ENCODE measurements at regions not wholly inside any gene's neighbourhood (a gene's known extent, or its start where the extent isn't known, plus 50 kb on each side); places are given as distances from the start of the nearest gene placed in this dataset.

- H3K27me3 ChIP-seq (ENCODE audit: control insufficient read depth in 4 of 4, insufficient read depth in 4 of 4, low read length in 3 of 4) = no peaks in the 10 kb centered on the region
- 48% methylated on average over 2 of the region's 2 CpGs for WGBS
- no peak for DNase-seq (ENCODE audit: low spot score)
- no peaks in the 10 kb centered on the region for H3K36me3 ChIP-seq (ENCODE audit: control insufficient read depth in 4 of 4, insufficient read depth in 3 of 4, low read depth in 1 of 4, low read length in 3 of 4)
- no peaks in the 10 kb centered on the region for H3K9me3 ChIP-seq (ENCODE audit: control insufficient read depth in 4 of 4, low read length in 3 of 4)
- no peak for TF ChIP-seq FOXA1 (IDR thresholded peaks at IDR 0.05)
- TF ChIP-seq RAD21 (IDR thresholded peaks at IDR 0.05) = no peak
- no peaks in the 10 kb centered on the region for H3K4me1 ChIP-seq (ENCODE audit: control insufficient read depth in 4 of 4, insufficient read depth in 4 of 4, low read length in 3 of 4)
- no peak overlapping the region for H3K4me3 ChIP-seq (ENCODE audit: low read depth in 1 of 3, low read length in 3 of 3)
- no peak overlapping the region for H3K9ac ChIP-seq (ENCODE audit: low read depth in 1 of 2, low read length in 2 of 2)
- no peak overlapping the region for H3K27ac ChIP-seq (ENCODE audit: low read depth in 1 of 2, low read length in 2 of 2)
Measured at GRCh38 chr6:84526631-84527030, 237.8 kb downstream of the TBX18 start.

GRCh38 chr6:84525907-84526306 is 238.5 kb downstream of the TBX18 start:
- H3K27me3 ChIP-seq (ENCODE audit: control insufficient read depth in 4 of 4, insufficient read depth in 4 of 4, low read length in 3 of 4) = no peaks in the 10 kb centered on the region
- WGBS = 48% methylated on average over 2 of the region's 2 CpGs
- H3K27ac ChIP-seq (ENCODE audit: low read depth in 1 of 2, low read length in 2 of 2) = no peak overlapping the region
- no peak overlapping the region for H3K4me3 ChIP-seq (ENCODE audit: low read depth in 1 of 3, low read length in 3 of 3)
- TF ChIP-seq HNF4G (IDR thresholded peaks at IDR 0.05) (no peak), HNF4A (conservative IDR thresholded peaks at IDR 0.05) (no peak), SP1 (IDR thresholded peaks at IDR 0.05) (no peak), ATF3 (IDR thresholded peaks at IDR 0.05) (no peak), TAF1 (conservative IDR thresholded peaks at IDR 0.05) (no peak)
- DNase-seq (ENCODE audit: low spot score) = no peak
- H3K4me1 ChIP-seq (ENCODE audit: control insufficient read depth in 4 of 4, insufficient read depth in 4 of 4, low read length in 3 of 4) = no peaks in the 10 kb centered on the region
- no peaks in the 10 kb centered on the region for H3K9me3 ChIP-seq (ENCODE audit: control insufficient read depth in 4 of 4, low read length in 3 of 4)
- no peak overlapping the region for H3K9ac ChIP-seq (ENCODE audit: low read depth in 1 of 2, low read length in 2 of 2)
- H3K36me3 ChIP-seq (ENCODE audit: control insufficient read depth in 4 of 4, insufficient read depth in 3 of 4, low read depth in 1 of 4, low read length in 3 of 4) = no peaks in the 10 kb centered on the region

GRCh38 chr6:84524636-84525035 is 239.8 kb downstream of the TBX18 start:
- Histone ChIP-seq H3K27ac (ENCODE audit: low read depth in 1 of 2, low read length in 2 of 2) (no peak overlapping the region), H3K27me3 (ENCODE audit: control insufficient read depth in 4 of 4, insufficient read depth in 4 of 4, low read length in 3 of 4) (no peaks in the 10 kb centered on the region), H3K9me3 (ENCODE audit: control insufficient read depth in 4 of 4, low read length in 3 of 4) (no peaks in the 10 kb centered on the region), H3K36me3 (ENCODE audit: control insufficient read depth in 4 of 4, insufficient read depth in 3 of 4, low read depth in 1 of 4, low read length in 3 of 4) (no peaks in the 10 kb centered on the region), H3K4me3 (ENCODE audit: low read depth in 1 of 3, low read length in 3 of 3) (no peak overlapping the region), H3K9ac (ENCODE audit: low read depth in 1 of 2, low read length in 2 of 2) (no peak overlapping the region), H3K4me1 (ENCODE audit: control insufficient read depth in 4 of 4, insufficient read depth in 4 of 4, low read length in 3 of 4) (no peaks in the 10 kb centered on the region)
- 43% methylated on average over 4 of the region's 4 CpGs for WGBS
- no peak for DNase-seq (ENCODE audit: low spot score)
- no peak for TF ChIP-seq NR2F2 (IDR thresholded peaks at IDR 0.05)
- TF ChIP-seq REST (IDR thresholded peaks at IDR 0.05) = no peak
- TF ChIP-seq TAF1 (conservative IDR thresholded peaks at IDR 0.05) = no peak

GRCh38 chr6:84522135-84522549 is 242.3 kb downstream of the TBX18 start:
- Histone ChIP-seq H3K4me3 (ENCODE audit: low read depth in 1 of 3, low read length in 3 of 3) (no peak overlapping the region), H3K36me3 (ENCODE audit: control insufficient read depth in 4 of 4, insufficient read depth in 3 of 4, low read depth in 1 of 4, low read length in 3 of 4) (no peaks in the 10 kb centered on the region), H3K27me3 (ENCODE audit: control insufficient read depth in 4 of 4, insufficient read depth in 4 of 4, low read length in 3 of 4) (no peaks in the 10 kb centered on the region), H3K27ac (ENCODE audit: low read depth in 1 of 2, low read length in 2 of 2) (no peak overlapping the region), H3K9me3 (ENCODE audit: control insufficient read depth in 4 of 4, low read length in 3 of 4) (no peaks in the 10 kb centered on the region), H3K4me1 (ENCODE audit: control insufficient read depth in 4 of 4, insufficient read depth in 4 of 4, low read length in 3 of 4) (no peaks in the 10 kb centered on the region), H3K9ac (ENCODE audit: low read depth in 1 of 2, low read length in 2 of 2) (no peak overlapping the region)
- DNase-seq (ENCODE audit: low spot score) = no peak
- TF ChIP-seq RAD21 (IDR thresholded peaks at IDR 0.05) = no peak
- TF ChIP-seq GABPA (IDR thresholded peaks at IDR 0.05 in 1 of 2, conservative IDR thresholded peaks at IDR 0.05 in 1 of 2) = no peak
- TF ChIP-seq CTCF (IDR thresholded peaks at IDR 0.05; ENCODE audit: low read depth, low read length, missing input control) = no peak
- TF ChIP-seq REST (IDR thresholded peaks at IDR 0.05) = no peak
- no peak for TF ChIP-seq NR2F2 (IDR thresholded peaks at IDR 0.05)
- TF ChIP-seq JUND (IDR thresholded peaks at IDR 0.05) = no peak
- TF ChIP-seq ATF3 (IDR thresholded peaks at IDR 0.05) = no peak

Data from liver (tissue), 8 donors.